Activated CD8-positive, alpha-beta memory T cell treated with anti-CD3 and anti-CD28 coated beads, Interleukin-2, amount 10 ng/mL, durations not matched to agents 7 days and 5 days (primary cell): ENCODE measurements at regions not wholly inside any gene's neighbourhood (a gene's known extent, or its start where the extent isn't known, plus 50 kb on each side); places are given as distances from the start of the nearest gene placed in this dataset.

ENCODE experiments used
- ATAC-seq: fragments of 150-1000 bp; cut with Tn5 transposase; one replicate; pipeline ENCODE4 v1.10.0; 2021; ENCODE audit warnings: moderate library complexity
- CTCF ChIA-PET: fragments of 350-600 bp; sonication (Branson Sonifier 250); formaldehyde crosslinking; loops from one replicate; lab custom pipeline; 2021; ENCODE audit warnings: antibody characterized with exemption; lab: Charles Lee
- DNase-seq: peaks from one replicate; pipeline ENCODE4 v3.0.0-alpha.2; 2020
- H3K27ac Mint-ChIP-seq: one replicate; pipeline ENCODE4 v1.8.0; 2021; ENCODE audit warnings: mild to moderate bottlenecking, mixed read lengths
- H3K27me3 Mint-ChIP-seq: one replicate; pipeline ENCODE4 v1.8.0; 2021; ENCODE audit warnings: mixed read lengths
- H3K36me3 Mint-ChIP-seq: one replicate; pipeline ENCODE4 v1.8.0; 2021; ENCODE audit warnings: mild to moderate bottlenecking, mixed read lengths
- H3K4me1 Mint-ChIP-seq: one replicate; pipeline ENCODE4 v1.8.0; 2021; ENCODE audit warnings: mixed read lengths
- H3K4me3 Mint-ChIP-seq: one replicate; pipeline ENCODE4 v1.8.0; 2021; ENCODE audit warnings: mild to moderate bottlenecking, moderate library complexity, mixed read lengths
- H3K9me3 Mint-ChIP-seq: one replicate; pipeline ENCODE4 v1.8.0; 2022; ENCODE audit warnings: low read depth, mixed read lengths

DNA sequence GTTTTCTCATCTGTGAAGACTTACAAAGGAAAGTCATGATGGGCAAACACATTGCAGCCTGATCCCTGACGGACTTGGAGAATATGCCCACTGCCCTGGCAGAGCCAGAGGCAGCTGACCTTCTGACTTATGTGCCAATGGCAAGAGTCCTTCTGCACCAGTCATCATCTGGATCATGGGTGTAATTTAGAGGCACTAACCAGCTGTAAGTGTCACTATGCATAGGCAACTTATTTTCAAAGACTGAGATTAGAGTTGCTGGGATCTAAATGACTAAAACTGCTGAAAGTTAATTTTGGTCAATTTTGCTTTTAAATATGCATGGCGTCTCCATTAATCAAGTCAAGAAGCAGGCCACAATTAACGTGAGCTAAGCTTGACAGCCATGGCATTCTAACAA is 261.2 kb downstream of the BCL11A start:
- no peaks in the 10 kb centered on the region for H3K4me1 Mint-ChIP-seq

DNA sequence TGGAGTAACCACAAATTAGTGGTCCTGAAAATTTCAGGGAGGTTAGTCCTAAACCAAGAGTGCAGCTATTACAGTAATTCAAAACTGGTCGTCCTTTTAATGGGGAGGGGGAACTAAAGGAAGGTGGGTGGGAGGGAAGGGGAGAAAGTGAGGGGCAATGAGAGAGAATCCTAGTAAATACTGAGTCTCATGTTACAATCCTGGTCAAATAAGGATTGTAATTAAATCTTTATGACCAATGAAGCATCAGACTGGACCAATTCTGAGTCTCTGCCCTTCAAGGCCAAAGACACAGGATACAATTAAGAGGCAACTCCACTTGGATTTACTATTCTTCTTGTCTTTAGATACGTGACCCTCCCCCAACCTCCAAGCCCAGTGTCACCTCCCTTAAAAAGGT is 262.9 kb downstream of the BCL11A start:
- Mint-ChIP-seq H3K36me3 (no peaks in the 10 kb centered on the region), H3K4me3 (no peak overlapping the region), H3K27ac (no peak overlapping the region), H3K27me3 (no peaks in the 10 kb centered on the region), H3K4me1 (no peaks in the 10 kb centered on the region), H3K9me3 (no peaks in the 10 kb centered on the region)
- CTCF ChIA-PET, result no interaction called here
- no peak for DNase-seq
- ATAC-seq, result no peak

More for the DNA sequence above, 261.2 kb downstream of the BCL11A start:
- no peak overlapping the region for H3K4me3 Mint-ChIP-seq
- H3K27ac Mint-ChIP-seq, result no peak overlapping the region
- CTCF ChIA-PET, result no interaction called here
- no peaks in the 10 kb centered on the region for H3K27me3 Mint-ChIP-seq
- DNase-seq (no peak), ATAC-seq (no peak)
- no peaks in the 10 kb centered on the region for H3K36me3 Mint-ChIP-seq
- no peaks in the 10 kb centered on the region for H3K9me3 Mint-ChIP-seq

DNA sequence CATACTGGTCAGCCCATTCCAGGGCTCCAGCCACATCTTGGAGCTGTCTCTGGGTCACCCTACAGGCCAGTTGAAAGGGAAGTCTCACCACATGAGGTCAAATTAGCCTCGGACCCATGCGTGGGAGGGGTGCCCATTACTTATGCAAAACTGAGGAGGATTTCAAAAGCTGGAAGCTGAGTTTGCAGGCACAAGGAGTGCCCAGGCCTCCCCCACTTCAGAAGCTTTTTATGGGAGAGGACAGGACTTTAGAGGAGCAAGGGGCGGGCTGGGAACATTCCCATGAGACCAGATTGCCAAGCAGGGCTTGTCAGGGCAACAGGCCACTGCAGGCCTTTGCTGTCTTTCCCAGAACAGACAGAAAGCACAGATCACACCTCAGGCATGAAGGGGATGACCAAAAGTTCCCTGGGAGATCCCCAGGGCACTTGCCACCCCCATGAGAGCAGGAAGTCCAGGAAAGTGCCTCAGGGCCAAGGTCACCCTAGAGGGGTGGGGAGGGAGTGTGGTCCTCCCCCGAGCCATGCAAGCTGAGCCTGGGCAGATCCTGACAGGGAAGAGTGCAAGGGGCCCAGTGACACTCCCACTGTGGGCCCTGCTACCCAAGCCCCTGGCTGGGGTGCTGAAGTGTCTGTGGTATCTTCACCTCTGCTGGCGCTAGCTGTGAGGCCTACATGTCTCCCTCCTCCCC is 267.7 kb downstream of the BCL11A start:
- no peaks in the 10 kb centered on the region for H3K4me1 Mint-ChIP-seq
- H3K36me3 Mint-ChIP-seq, result no peaks in the 10 kb centered on the region
- no peak for ATAC-seq
- H3K9me3 Mint-ChIP-seq, result no peaks in the 10 kb centered on the region
- H3K27me3 Mint-ChIP-seq, result no peaks in the 10 kb centered on the region
- DNase-seq, result no peak
- CTCF ChIA-PET, result no interaction called here
- H3K4me3 Mint-ChIP-seq, result no peak overlapping the region
- no peak overlapping the region for H3K27ac Mint-ChIP-seq

DNA sequence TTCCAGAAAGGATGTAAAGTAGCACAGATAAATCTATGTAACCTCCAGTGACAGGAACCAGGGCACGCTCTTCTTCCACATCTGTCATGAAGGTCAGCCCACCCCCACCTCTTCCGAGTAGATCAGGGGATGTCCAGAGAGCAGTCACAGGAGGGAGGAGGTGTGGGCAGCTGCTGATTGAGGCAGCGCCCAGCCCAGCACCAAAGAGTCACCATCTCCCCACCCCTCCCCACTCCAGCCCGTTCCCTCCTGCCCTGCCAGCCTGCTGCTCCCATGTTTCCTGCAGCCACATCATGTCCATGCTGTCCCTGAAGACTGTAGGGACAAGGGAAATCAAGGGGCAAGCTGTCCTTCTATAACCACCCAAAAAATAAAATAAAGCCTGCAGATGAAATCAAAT is 269.8 kb downstream of the BCL11A start:
- CTCF ChIA-PET, result no interaction called here
- H3K36me3 Mint-ChIP-seq, result no peaks in the 10 kb centered on the region
- H3K27ac Mint-ChIP-seq, result no peak overlapping the region
- DNase-seq (no peak), ATAC-seq (no peak)
- H3K4me3 Mint-ChIP-seq, result no peak overlapping the region
- H3K9me3 Mint-ChIP-seq, result no peaks in the 10 kb centered on the region
- H3K27me3 Mint-ChIP-seq, result no peaks in the 10 kb centered on the region
- H3K4me1 Mint-ChIP-seq, result no peaks in the 10 kb centered on the region

DNA sequence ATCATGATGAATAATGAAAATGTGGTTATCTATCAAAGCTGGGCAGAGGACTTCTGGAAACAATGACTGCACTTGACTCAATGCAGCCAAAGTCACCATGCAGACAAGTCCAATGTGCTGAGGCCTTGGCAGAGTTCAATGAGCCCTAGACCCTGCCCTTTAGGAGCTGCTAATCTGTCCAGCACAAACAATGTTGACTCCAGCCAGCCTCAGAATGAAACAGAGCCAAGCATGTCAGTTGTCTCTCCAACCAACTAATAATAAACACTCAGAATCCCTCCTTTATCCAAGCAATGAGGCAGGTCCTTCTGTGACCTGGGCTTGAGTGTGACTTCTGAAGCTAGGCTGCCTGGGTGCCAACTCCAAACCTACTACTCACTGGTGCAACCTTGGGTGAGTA is 270.6 kb downstream of the BCL11A start:
- CTCF ChIA-PET, result no interaction called here
- no peaks in the 10 kb centered on the region for H3K27me3 Mint-ChIP-seq
- H3K4me1 Mint-ChIP-seq, result no peaks in the 10 kb centered on the region

DNA sequence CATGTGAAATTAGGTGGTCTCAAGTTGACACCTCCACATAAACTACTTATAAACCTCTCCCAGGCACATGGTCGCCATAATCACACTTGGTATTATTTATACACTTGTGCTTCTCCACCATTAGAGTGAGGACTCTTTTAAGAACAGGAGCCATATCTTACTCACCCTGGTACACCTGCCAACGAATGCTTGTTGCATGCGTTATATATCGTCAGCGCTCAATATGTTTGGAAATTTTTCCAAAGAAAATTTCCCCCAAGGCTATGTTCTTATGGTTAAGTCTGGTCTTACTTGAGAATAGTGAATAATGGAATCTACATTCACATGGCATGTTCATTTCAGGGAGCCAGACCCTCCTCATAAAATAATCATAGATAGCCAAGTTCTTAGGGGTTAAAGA is 271.7 kb downstream of the BCL11A start:
- DNase-seq, result no peak
- H3K4me1 Mint-ChIP-seq, result no peaks in the 10 kb centered on the region
- no peaks in the 10 kb centered on the region for H3K36me3 Mint-ChIP-seq
- H3K27me3 Mint-ChIP-seq, result no peaks in the 10 kb centered on the region
- no peak overlapping the region for H3K4me3 Mint-ChIP-seq
- no peak for ATAC-seq
- CTCF ChIA-PET, result no interaction called here
- no peak overlapping the region for H3K27ac Mint-ChIP-seq
- no peaks in the 10 kb centered on the region for H3K9me3 Mint-ChIP-seq

More for the DNA sequence above, 270.6 kb downstream of the BCL11A start:
- ATAC-seq (no peak), DNase-seq (no peak)
- no peak overlapping the region for H3K27ac Mint-ChIP-seq
- no peaks in the 10 kb centered on the region for H3K36me3 Mint-ChIP-seq
- H3K4me3 Mint-ChIP-seq, result no peak overlapping the region
- H3K9me3 Mint-ChIP-seq, result no peaks in the 10 kb centered on the region

DNA sequence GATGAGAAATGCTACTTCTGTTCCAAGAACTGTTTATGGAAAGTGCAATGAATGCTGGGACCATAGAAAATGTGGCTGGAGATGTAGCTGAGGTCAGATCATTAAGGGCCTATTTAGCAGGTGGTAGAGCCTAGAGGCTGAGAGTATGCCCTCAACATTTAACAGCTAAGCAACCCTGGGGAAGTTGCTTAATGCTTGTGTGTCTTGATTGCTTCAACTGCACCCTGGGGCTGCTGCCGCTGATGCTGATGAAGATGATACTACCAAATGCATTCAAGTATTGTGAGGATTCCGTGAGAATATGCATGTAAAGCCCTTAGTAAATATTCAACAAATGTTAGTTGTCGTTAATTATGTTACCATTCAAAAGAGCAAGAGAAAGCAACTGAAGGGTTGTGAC is 273.2 kb downstream of the BCL11A start:
- H3K36me3 Mint-ChIP-seq, result no peaks in the 10 kb centered on the region
- CTCF ChIA-PET, result no interaction called here
- no peaks in the 10 kb centered on the region for H3K27me3 Mint-ChIP-seq
- no peak overlapping the region for H3K27ac Mint-ChIP-seq
- H3K4me1 Mint-ChIP-seq, result no peaks in the 10 kb centered on the region
- no peaks in the 10 kb centered on the region for H3K9me3 Mint-ChIP-seq
- no peak for ATAC-seq
- no peak for DNase-seq
- H3K4me3 Mint-ChIP-seq, result no peak overlapping the region

DNA sequence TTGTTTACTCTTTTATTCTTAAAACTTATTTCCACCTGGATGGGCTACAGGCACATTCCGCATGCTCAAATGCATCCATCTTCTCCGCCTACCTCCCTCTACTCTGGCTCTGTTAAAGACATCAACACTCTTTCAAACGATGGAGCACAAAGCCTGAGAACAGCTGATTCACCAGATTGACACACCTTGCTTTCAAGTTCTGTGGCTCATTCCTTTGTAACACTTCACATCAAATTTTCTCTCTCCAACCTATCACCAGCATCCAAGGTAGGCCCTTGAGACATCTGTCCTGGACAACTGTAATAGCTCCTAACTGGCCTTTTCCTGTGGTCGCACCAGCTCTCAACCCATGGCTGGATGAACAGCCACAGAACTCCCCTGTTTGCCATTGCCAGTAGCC is 274.5 kb downstream of the BCL11A start:
- H3K4me3 Mint-ChIP-seq, result no peak overlapping the region
- H3K36me3 Mint-ChIP-seq, result no peaks in the 10 kb centered on the region
- H3K9me3 Mint-ChIP-seq, result no peaks in the 10 kb centered on the region
- DNase-seq, result no peak
- CTCF ChIA-PET, result no interaction called here
- H3K27me3 Mint-ChIP-seq, result no peaks in the 10 kb centered on the region
- ATAC-seq, result no peak
- no peaks in the 10 kb centered on the region for H3K4me1 Mint-ChIP-seq
- no peak overlapping the region for H3K27ac Mint-ChIP-seq

DNA sequence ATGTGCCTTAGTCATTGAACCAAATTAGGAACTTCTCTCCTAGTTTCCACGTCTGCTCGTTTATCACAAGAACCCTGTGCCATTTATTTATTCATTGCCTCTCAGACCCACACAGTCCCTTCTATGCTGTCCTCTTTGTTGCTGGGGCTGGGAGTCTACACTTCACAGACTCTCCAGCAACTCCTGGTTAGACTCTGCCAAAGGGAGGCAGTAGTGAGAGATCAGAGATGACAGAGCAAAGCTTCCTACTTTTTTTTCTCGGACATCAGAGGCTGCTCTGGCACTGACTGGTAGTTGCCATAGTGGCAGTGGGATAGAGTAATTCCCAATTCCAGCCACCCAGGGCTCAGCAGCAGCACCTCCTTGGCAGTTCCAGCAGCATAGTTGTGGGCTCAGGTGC is 277.5 kb downstream of the BCL11A start:
- Mint-ChIP-seq H3K27me3 (no peaks in the 10 kb centered on the region), H3K27ac (no peak overlapping the region), H3K4me3 (no peak overlapping the region)

DNA sequence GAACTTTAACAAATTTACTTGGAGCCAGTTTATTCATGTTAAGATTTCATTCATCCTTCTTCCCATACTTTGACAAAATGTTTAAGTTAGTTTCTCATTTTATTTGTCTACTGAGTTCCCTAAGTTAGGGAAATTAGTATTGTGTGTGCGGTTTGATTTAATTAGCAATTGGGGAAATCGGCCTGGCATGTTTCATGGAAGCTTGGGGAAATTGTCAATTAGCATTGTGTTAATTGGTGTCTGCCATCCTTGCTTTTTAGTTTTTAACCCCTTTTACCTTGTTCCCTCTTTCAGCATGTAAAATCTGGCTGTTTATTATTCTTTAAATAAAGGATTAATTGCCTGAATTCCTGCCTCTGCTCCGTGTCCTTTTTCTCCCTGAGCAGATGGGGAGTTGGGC is 279.6 kb downstream of the BCL11A start:
- Mint-ChIP-seq H3K4me1 (no peaks in the 10 kb centered on the region), H3K36me3 (no peaks in the 10 kb centered on the region), H3K4me3 (no peak overlapping the region), H3K9me3 (no peaks in the 10 kb centered on the region), H3K27ac (no peak overlapping the region), H3K27me3 (no peaks in the 10 kb centered on the region)
- DNase-seq, result no peak
- CTCF ChIA-PET, result no interaction called here
- no peak for ATAC-seq

More for the DNA sequence above, 277.5 kb downstream of the BCL11A start:
- DNase-seq, result no peak
- Mint-ChIP-seq H3K9me3 (no peaks in the 10 kb centered on the region), H3K4me1 (no peaks in the 10 kb centered on the region), H3K36me3 (no peaks in the 10 kb centered on the region)
- no peak for ATAC-seq
- CTCF ChIA-PET, result no interaction called here

DNA sequence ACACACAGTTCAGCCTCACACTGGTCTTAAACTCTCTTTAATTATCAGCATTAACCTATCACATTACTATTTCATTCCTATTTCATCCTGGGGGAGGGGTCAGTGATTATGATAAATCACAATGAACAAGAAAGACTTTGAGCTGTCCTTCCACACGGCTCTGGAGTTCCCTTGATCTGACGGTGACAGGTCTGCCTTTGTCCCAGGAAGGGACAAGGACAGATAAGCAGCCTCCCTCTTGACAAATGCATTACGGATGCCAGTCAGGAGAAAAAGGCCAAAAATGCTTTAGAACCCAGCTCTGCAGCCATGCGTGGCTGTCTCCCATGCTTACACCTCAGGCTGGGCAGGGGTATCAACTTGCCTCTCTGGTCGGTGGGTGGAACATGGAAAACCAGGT is 281.7 kb downstream of the BCL11A start:
- Mint-ChIP-seq H3K9me3 (no peaks in the 10 kb centered on the region), H3K4me3 (no peak overlapping the region), H3K36me3 (no peaks in the 10 kb centered on the region), H3K27ac (no peak overlapping the region), H3K27me3 (no peaks in the 10 kb centered on the region), H3K4me1 (no peaks in the 10 kb centered on the region)
- CTCF ChIA-PET, result no interaction called here
- no peak for ATAC-seq
- no peak for DNase-seq

DNA sequence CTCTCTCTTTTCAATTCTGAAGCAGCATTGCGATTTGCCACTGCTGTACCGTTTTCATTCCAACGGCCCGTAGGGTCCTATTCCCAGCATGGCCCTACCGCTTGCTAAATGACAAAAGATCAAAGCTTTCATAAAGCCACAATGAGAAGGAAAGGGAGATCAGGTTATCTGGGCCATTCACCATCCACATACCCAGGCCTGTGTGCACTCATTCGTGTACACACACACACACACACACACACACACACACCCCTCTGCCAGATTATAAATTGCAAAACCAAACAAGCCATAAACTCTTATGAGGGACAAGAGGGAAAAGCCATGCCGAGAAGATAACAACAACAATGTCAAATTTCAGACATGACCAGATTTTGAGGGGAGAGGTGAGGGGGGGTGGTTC is 282.3 kb downstream of the BCL11A start:
- Mint-ChIP-seq H3K27ac (no peak overlapping the region), H3K4me1 (no peaks in the 10 kb centered on the region), H3K4me3 (no peak overlapping the region), H3K9me3 (no peaks in the 10 kb centered on the region), H3K36me3 (no peaks in the 10 kb centered on the region), H3K27me3 (no peaks in the 10 kb centered on the region)
- no peak for ATAC-seq
- CTCF ChIA-PET, result no interaction called here
- DNase-seq, result no peak

DNA sequence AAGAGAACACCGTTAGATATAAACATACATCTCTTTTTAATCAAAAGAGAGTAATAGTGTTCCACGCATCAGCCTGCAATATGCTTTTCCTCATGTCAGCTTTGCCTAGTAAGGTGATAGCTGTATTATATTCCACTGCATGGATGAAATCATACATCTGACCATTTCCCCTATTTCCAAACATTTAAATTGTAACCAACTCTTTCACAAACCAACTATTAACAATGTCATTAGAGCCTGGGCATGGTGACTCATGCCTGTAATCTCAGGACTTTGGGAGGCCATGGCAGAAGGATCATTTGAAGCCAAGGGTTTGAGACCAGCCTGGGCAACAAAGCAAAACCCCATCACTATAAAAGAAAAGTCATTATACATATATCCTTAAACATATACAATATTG is 284.8 kb downstream of the BCL11A start:
- no peaks in the 10 kb centered on the region for H3K27me3 Mint-ChIP-seq
- no peak overlapping the region for H3K27ac Mint-ChIP-seq
- DNase-seq (no peak), ATAC-seq (no peak)
- H3K9me3 Mint-ChIP-seq, result no peaks in the 10 kb centered on the region
- no peaks in the 10 kb centered on the region for H3K4me1 Mint-ChIP-seq
- H3K36me3 Mint-ChIP-seq, result no peaks in the 10 kb centered on the region
- H3K4me3 Mint-ChIP-seq, result no peak overlapping the region
- CTCF ChIA-PET, result no interaction called here

DNA sequence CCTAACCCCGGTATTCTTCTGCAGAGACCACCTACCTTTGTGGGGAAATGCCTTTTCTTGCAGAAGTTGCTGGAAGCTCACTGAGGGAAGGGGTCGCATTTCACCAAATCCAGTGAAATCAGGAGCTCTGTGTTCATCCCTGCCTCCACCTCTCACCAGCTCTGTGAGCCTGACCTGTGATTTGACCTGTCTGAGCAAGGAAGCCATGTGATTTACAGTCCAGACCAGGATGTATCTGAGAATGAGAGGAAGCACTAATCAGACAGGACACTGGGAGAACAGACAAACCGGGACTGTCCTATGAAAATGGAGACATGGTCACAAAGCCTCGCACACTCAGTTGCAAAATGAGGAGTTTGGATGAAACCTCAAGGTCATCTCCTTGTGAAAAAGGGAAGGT is 285.4 kb downstream of the BCL11A start:
- Mint-ChIP-seq H3K27ac (no peak overlapping the region), H3K36me3 (no peaks in the 10 kb centered on the region), H3K9me3 (no peaks in the 10 kb centered on the region), H3K4me1 (no peaks in the 10 kb centered on the region), H3K4me3 (no peak overlapping the region), H3K27me3 (no peaks in the 10 kb centered on the region)
- DNase-seq (no peak), ATAC-seq (no peak)
- CTCF ChIA-PET, result no interaction called here

DNA sequence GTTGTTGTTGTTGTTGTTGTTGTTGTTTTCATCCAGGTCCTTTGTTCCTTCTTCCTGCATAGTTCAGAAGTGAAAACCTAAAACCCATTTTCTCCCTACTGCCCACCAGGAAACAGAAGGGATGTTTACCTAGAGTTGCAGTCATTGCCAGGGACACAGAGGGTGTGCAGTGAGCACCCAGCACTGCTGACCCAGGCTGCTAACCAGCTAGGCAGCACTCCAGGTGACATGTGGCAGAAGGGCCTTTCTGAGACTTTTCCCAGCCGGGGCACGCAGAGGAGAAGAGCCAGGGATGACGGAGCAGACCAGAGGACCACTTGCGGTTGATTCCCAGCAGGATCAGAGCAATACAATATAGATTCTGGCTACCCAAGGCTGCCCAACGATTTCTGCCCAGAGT is 286.3 kb downstream of the BCL11A start:
- Mint-ChIP-seq H3K27me3 (no peaks in the 10 kb centered on the region), H3K36me3 (no peaks in the 10 kb centered on the region), H3K4me3 (no peak overlapping the region), H3K9me3 (no peaks in the 10 kb centered on the region), H3K27ac (no peak overlapping the region), H3K4me1 (no peaks in the 10 kb centered on the region)
- DNase-seq (no peak), ATAC-seq (no peak)
- CTCF ChIA-PET, result no interaction called here
